ENCODE measurements at regions not wholly inside any gene's neighbourhood (a gene's known extent, or its start where the extent isn't known, plus 50 kb on each side); places are given as distances from the start of the nearest gene placed in this dataset.
A peak's percentile ranks its signal among the peaks of the same experiment; 100 is the strongest.
"Not testable (repeated sequence)": the region's sequence is repeated elsewhere in the genome, so short reads cannot be mapped to it uniquely, and the experiment has no call there.

- DNase-seq = no peak
Observed at GRCh38 chr2:212752730-212753351, 214.2 kb upstream of the ERBB4 start.

DNA sequence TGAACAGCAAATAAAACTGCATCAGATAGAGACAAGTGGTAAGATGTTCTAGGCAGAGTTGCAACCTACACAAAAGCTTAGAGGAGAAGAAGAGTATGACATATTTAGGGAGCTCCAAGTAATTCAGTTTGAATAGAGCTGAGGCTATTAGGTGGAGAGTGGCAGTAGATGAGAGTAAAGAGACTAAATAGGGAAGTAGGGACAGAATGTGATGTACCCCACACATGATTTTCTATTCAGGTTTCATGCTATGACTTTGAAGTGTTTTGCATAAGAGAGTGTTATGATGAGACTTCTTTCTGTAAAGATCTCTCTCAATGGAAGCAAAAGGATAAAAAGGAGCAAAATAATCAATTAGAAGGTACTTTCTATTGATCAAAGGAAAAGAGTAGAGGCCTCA, 206.8 kb upstream of the ERBB4 start:
- DNase-seq = no peak

DNA sequence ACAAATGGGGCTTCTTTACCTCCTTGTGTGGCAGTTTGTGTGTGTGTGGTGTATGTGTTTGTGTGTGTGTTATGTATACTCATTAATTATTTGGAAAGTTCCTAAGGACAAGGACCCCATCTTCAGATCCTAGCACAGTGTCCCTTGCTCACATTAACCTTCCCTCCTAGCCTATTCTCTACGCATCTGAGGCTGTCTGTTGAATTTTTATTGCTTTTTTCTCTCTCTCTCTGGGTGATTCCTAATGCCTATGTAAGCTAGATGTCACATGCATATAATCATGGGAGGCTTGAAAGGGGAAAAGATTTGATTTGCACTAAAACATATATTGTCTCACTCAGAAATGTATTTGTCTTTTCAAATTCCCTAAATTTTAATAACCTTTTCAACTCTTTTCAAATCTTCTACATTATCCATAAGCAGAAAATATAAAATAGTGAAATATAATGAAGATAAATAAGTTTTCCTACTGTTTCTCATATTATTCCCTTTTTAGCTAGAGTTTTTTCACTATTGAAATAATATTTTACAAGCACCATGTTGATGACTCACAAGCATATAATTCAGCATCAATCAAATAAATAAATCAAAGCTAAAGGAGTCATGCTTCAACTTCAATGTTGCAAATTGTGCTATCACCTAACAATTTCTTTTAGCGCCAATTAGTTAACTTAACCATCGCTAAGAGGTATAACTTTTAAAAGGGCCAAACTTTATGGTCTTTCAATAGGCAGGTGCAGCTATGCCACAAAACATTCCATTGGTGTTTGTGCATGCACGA, 199.0 kb upstream of the ERBB4 start:
- DNase-seq = no peak

- no peak for DNase-seq
Observed at GRCh38 chr2:212736385-212736726, 197.8 kb upstream of the ERBB4 start.

DNA sequence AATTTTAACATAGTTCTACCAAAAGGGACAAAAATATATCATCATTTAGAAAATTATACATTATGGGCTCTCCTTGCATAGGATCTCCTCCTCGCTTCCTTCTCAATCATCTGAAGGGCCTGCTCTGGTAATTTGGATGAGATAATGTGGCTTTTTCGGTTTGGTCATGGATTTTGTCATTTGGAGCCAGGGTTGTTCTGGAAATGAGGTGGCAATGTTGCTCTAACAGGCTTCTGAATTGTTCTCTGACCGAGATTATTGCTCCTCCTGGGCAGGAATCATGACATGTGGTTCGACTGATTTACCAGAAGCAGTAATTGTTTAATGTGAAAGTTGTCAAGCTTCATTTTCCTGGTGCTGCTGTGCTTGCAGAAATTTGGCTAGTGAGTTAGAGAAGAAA, 194.7 kb upstream of the ERBB4 start:
- DNase-seq = no peak

- no peak for DNase-seq
Observed at GRCh38 chr2:212732860-212733259, 194.3 kb upstream of the ERBB4 start.

DNA sequence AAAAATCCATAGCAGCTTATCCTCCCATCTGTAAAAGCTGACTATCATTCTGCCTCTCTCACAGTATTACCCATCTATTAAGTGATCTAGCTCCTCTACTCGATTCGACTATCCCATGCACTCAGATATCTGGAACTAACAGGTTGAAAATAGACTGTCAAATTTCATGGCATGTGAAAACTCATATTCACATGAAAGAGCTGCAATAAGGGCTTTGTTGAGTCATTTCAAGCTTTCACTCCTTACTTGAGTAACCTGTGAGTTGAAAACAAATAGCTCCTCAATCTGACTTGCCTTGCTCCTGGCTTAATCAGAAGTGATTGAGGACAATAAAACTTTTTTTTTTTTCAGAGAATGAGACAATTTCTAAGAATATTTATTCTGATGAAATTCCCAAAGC, 192.4 kb upstream of the ERBB4 start:
- no peak for DNase-seq

DNA sequence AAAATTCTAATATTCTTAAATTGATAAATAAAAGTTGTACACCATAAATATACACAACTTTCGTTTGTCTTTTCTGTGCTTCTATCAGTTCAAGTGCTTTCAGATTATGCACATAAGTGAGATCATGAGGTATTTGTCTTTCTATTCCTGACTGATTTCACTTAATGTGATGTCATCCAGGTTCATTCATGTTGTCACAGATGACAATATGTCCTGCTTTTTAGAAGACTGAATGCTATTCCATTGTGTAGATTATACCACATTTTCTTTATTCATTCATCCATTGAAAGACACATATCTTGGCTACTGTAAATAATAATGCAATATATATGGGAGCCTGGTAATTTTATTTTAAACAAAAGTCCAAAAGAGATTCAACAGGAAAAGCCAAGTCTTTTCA, 190.1 kb upstream of the ERBB4 start:
- DNase-seq = no peak

DNA sequence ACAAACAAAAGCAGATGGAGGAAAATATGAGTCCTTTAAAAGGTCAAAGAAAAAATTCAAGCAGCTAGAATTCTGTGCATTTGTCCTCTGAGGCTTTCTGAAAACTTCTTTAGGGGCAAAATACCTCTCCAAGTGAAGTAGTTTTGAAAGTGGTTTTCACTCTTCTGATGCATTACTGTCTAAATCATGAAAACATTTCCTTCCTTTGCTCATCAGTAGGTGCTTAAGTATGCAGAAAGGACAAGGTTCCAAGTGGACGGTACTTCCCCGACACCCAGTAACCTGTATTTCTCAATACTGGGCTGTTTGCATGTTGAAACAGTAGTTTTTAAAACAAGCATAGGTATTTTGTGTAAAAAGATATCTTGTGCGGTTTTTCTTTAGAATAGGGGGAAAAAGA, 189.1 kb upstream of the ERBB4 start:
- DNase-seq = no peak

DNA sequence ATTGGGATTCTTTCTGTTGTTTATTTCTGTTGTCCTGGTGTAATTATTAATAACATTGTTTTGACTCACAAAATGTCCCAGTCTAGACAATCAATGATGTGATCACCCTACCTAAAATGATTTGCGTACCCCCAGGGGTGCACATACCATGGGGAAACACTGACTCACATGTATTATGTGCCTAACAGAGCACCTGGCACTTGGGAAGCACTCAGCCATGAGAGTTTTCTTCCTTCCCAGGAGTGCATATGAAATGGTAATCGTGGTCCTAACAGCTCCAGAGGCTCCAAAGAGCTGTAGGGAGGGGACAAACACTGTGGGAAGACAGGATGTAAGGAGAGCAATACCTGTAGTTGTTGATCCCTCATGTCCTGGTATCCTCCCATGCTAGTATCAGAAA, 187.8 kb upstream of the ERBB4 start:
- no peak for DNase-seq

GRCh38 chr2:212725180-212725579, 186.6 kb upstream of the ERBB4 start:
- no peak for DNase-seq

GRCh38 chr2:212723226-212723625, 184.6 kb upstream of the ERBB4 start:
- DNase-seq = no peak

GRCh38 chr2:212722046-212722445, 183.4 kb upstream of the ERBB4 start:
- DNase-seq = no peak

DNA sequence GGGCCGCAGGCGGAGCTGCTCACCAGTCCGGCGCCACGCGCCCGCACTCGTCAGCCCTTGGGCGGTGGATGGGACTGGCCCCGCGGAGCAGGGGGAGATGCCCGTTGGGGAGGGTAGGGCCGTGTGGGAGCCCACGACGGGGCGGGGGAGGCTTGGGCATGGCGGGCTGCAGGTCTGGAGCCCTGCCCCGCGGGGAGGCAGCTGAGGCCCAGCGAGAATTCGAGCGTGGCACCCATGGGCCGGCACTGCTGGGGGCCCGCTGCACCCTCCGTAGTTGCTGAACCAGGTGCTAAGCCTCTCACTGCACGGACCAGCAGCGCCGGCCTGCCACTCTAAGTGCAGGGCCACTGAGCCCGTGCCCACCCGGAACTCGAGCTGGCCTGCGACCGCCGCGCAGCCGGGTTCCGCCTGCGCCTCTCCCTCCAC, 182.4 kb upstream of the ERBB4 start:
- DNase-seq = no peak

DNA sequence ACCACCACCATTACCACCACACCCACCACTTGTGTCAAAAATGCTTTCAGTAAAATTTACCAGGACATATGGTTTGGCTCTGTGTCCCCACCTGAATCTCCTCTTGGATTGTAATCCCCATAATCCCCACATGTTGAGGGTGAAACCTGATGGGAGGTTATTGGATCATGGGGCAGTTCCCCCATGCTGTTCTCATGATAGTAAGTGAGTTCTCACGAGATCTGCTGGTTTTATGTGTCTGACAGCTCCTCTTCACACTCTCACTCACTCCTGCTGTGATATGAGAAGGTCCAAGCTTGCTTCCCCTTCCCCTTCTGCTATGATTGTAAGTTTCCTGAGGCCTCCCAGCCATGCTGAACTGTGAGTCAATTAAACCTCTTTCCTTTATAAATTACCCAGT, 176.8 kb upstream of the ERBB4 start:
- DNase-seq = not testable (repeated sequence)

GRCh38 chr2:212713681-212714080, 175.1 kb upstream of the ERBB4 start:
- no peak for DNase-seq

- DNase-seq = no peak
Observed at GRCh38 chr2:212712991-212713390, 174.4 kb upstream of the ERBB4 start.

- no peak for DNase-seq
Observed at GRCh38 chr2:212712466-212712865, 173.9 kb upstream of the ERBB4 start.

- no peak for DNase-seq
Observed at GRCh38 chr2:212711856-212712255, 173.3 kb upstream of the ERBB4 start.

GRCh38 chr2:212709280-212709679, 170.7 kb upstream of the ERBB4 start:
- no peak for DNase-seq

DNA sequence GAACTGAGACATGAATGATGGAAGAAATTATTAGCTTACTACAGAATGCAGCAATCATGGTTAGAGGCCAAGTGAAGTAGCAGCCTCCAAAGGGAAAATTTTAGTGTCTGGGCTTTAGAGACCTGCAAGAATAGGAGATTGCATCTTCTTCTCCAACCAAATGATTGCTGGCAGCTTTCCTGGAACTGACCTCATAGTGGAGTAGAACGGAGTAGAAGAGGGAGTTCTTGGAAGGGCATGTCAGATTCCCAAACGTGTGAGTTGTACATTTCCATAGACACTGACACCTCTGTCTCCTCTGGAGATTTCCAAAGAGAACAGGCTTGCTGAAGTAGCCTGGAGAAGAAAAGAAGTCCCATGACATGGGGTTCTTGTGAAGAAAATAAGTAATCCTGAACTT, 169.8 kb upstream of the ERBB4 start:
- no peak for DNase-seq

- no peak for DNase-seq
Observed at GRCh38 chr2:212695426-212695825, 156.8 kb upstream of the ERBB4 start.

GRCh38 chr2:212694398-212694797, 155.8 kb upstream of the ERBB4 start:
- no peak for DNase-seq

DNA sequence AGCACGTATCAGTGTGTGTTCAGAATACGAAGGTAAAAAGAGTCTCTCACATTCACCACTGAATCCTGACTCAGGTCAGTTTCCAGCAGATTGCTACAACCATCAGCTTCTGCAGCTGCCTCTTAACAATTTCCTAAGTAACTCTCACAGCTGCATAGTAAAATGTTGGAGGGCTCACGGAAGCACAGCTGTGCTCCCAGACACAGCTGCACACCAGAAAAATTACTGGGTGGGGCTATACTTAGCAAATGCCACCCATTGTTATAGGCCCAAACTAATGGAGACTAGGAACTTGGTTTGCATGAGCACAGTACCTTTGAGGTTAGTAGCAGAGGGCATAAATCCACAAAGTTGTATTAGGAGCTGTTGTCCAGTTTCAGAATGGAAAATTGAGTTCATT, 153.9 kb upstream of the ERBB4 start:
- no peak for DNase-seq

- peak; percentile 19 for DNase-seq
Observed at GRCh38 chr2:212686285-212686895, 147.8 kb upstream of the ERBB4 start.

All from NCI-H1436 (cell line).